HCT116 (cell line): ENCODE measurements at regions not wholly inside any gene's neighbourhood (a gene's known extent, or its start where the extent isn't known, plus 50 kb on each side); places are given as distances from the start of the nearest gene placed in this dataset.

Source experiments
- ATAC-seq: fragments of 200-7000 bp; cut with Tn5 transposase; 2 replicates; pipeline ENCODE4 v1.9.1; 2020; ENCODE audit warnings: mild to moderate bottlenecking, moderate library complexity
- BruUV-seq: library from RNA; stranded (reverse); fragments of 400-500 nt; replicated peaks from 2 replicates; lab custom pipeline; 2021; lab: Mats Ljungman, UMichigan
- CTCF ChIA-PET: fragments of 300-600 bp; sonication (Branson Sonifier 250); formaldehyde crosslinking; loops from one replicate; lab custom pipeline; 2021; ENCODE audit warnings: antibody characterized with exemption; lab: Charles Lee
- POLR2A ChIA-PET: fragments of 300-600, 350-600 bp; sonication (Branson Sonifier 250); formaldehyde crosslinking; loops from one replicate; lab custom pipeline; 2021; ENCODE audit warnings: antibody characterized with exemption; lab: Charles Lee
- RAD21 ChIA-PET, 2 experiments: fragments of 300-600 bp; sonication (Branson Sonifier 250); formaldehyde crosslinking; loops; one replicate each; lab custom pipeline; 2023; ENCODE audit warnings: low total read pairs in 2 of 2; ENCODE audit not compliant: uncharacterized antibody in 2 of 2, unreplicated experiment in 2 of 2, low non-redundant PET in 1 of 2; lab: Charles Lee
- DNase-seq: peaks from one replicate; pipeline ENCODE4 v3.0.0-alpha.2; 2010; ENCODE audit warnings: low read depth, low spot score
- H2AFZ ChIP-seq: fragments of 200-600 bp; shearing (Covaris generic), sonication (generic); 2 replicates; pipeline ENCODE4 v1.6.1; 2017; ENCODE audit warnings: low read depth, mixed run types, mixed read lengths, antibody characterized with exemption, low read length; ENCODE audit not compliant: poor library complexity, severe bottlenecking
- H3K27ac ChIP-seq: 2 replicates; pipeline ENCODE4 v1.5.1; 2012; ENCODE audit warnings: low read depth, low read length
- H3K27me3 ChIP-seq: fragments of 200-600 bp; sonication (generic); 2 replicates; pipeline ENCODE4 v1.6.1; 2016; ENCODE audit warnings: mixed run types, low read length, mixed read lengths; ENCODE audit not compliant: insufficient read depth
- H3K36me3 ChIP-seq, 2 experiments: fragments of 200-500 bp in 1 of 2; fragments of 200-600 bp in 1 of 2; sonication (Bioruptor generic) in 1 of 2; sonication (generic) in 1 of 2; 2 replicates each; pipeline versions ENCODE4 v1.5.1 to v1.6.1; 2014 to 2016; ENCODE audit warnings: low read length in 2 of 2, inconsistent platforms in 1 of 2, mixed read lengths in 1 of 2, mixed run types in 1 of 2; ENCODE audit not compliant: insufficient read depth in 2 of 2, control insufficient read depth in 1 of 2
- H3K4me1 ChIP-seq, 2 experiments: fragments of 200-600 bp in 1 of 2; sonication (generic) in 1 of 2; 2 replicates each; pipeline versions ENCODE4 v1.5.1 to v1.6.1; 2012 to 2017; ENCODE audit warnings: low read length in 2 of 2, inconsistent platforms in 1 of 2, mild to moderate bottlenecking in 1 of 2, mixed read lengths in 1 of 2, mixed run types in 1 of 2, moderate library complexity in 1 of 2; ENCODE audit not compliant: insufficient read depth in 2 of 2, control insufficient read depth in 1 of 2
- H3K4me2 ChIP-seq: fragments of 200-600 bp; sonication (generic); 2 replicates; pipeline ENCODE4 v1.6.1; 2017; ENCODE audit warnings: mixed run types, low read length, mixed read lengths
- H3K4me3 ChIP-seq, 2 experiments: fragments of 200-600 bp in 1 of 2; sonication (generic) in 1 of 2; replicated peaks in 1 of 2; 2 replicates each; pipeline ENCODE4 v1.5.1; 2011 to 2016; ENCODE audit warnings: low read length in 2 of 2, control low read depth in 1 of 2, low read depth in 1 of 2, mild to moderate bottlenecking in 1 of 2, mixed read lengths in 1 of 2, mixed run types in 1 of 2
- H3K79me2 ChIP-seq: fragments of 200-600 bp; sonication (generic); 2 replicates; pipeline ENCODE4 v1.6.1; 2017; ENCODE audit warnings: mild to moderate bottlenecking, mixed run types, low read length, moderate library complexity, mixed read lengths; ENCODE audit not compliant: insufficient read depth
- H3K9ac ChIP-seq: fragments of 200-600 bp; sonication (generic); 2 replicates; pipeline ENCODE4 v1.6.1; 2016; ENCODE audit warnings: low read length, mixed read lengths
- H3K9me2 ChIP-seq: fragments of 200-600 bp; sonication (generic), shearing (Covaris generic); 2 replicates; pipeline ENCODE4 v1.6.1; 2017; ENCODE audit warnings: mixed run types, mild to moderate bottlenecking, moderate library complexity; ENCODE audit not compliant: insufficient read depth
- H3K9me3 ChIP-seq, 2 experiments: fragments of 200-500 bp in 1 of 2; fragments of 200-600 bp in 1 of 2; sonication (Bioruptor generic) in 1 of 2; sonication (generic) in 1 of 2; 2 replicates each; pipeline ENCODE4 v1.6.1; 2014 to 2017; ENCODE audit warnings: low read length in 2 of 2, mixed read lengths in 2 of 2, inconsistent platforms in 1 of 2, low read depth in 1 of 2, mild to moderate bottlenecking in 1 of 2, mixed run types in 1 of 2, moderate library complexity in 1 of 2; ENCODE audit not compliant: control insufficient read depth in 1 of 2, insufficient read depth in 1 of 2
- H4K20me1 ChIP-seq: fragments of 200-600 bp; sonication (generic), shearing (Covaris generic); 2 replicates; pipeline ENCODE4 v1.6.1; 2017; ENCODE audit warnings: mixed run types, mild to moderate bottlenecking, moderate library complexity; ENCODE audit not compliant: insufficient read depth
- CEBPB ChIP-seq: IDR thresholded peaks from 2 replicates; pipeline ENCODE4 v1.6.1; 2012; ENCODE audit warnings: low read depth
- JUND ChIP-seq: IDR thresholded peaks from 2 replicates; pipeline ENCODE4 v1.6.1; 2012
- POLR2A ChIP-seq: IDR thresholded peaks from 2 replicates; pipeline ENCODE4 v1.7.0; 2011; ENCODE audit warnings: borderline replicate concordance; ENCODE audit not compliant: insufficient read depth, insufficient read length; ENCODE audit errors: extremely low read depth
- POLR2AphosphoS5 ChIP-seq: IDR thresholded peaks from 2 replicates; pipeline ENCODE4 v1.6.1; 2011; ENCODE audit warnings: mild to moderate bottlenecking, low read depth, low read length, moderate library complexity
- SIN3A ChIP-seq: IDR thresholded peaks from 2 replicates; pipeline ENCODE4 v1.6.1; 2012; ENCODE audit warnings: low read depth
- YY1 ChIP-seq: IDR thresholded peaks from 2 replicates; pipeline ENCODE4 v1.6.1; 2011; ENCODE audit warnings: low read length, low read depth, moderate library complexity, mild to moderate bottlenecking; ENCODE audit not compliant: insufficient replicate concordance; ENCODE audit errors: extremely low read depth
- ZBTB33 ChIP-seq: IDR thresholded peaks from 2 replicates; pipeline ENCODE4 v1.6.1; 2011; ENCODE audit warnings: mild to moderate bottlenecking, low read length, moderate library complexity; ENCODE audit not compliant: insufficient replicate concordance; ENCODE audit errors: extremely low read depth
- ZNF274 ChIP-seq: fragments of 200-500 bp; sonication (Bioruptor generic); IDR thresholded peaks from 2 replicates; pipeline ENCODE4 v1.6.1; 2014; ENCODE audit warnings: mild to moderate bottlenecking, low read depth, low read length, inconsistent platforms
- intact Hi-C: fragments of 100-400 bp; cut with micrococcal nuclease; formaldehyde crosslinking; loops from 2 replicates; pipeline ENCODE4 v1.10.0; 2022
- TF ChIP-seq, protein P1 (sequence below), 3 experiments: fragments of 200-600 bp in 1 of 3; sonication (generic) in 1 of 3; IDR thresholded peaks in 2 of 3; conservative IDR thresholded peaks in 1 of 3; 2 replicates each; pipeline ENCODE4 v1.5.1; 2012 to 2017; ENCODE audit warnings: low read depth in 2 of 3, low read length in 2 of 3, antibody characterized with exemption in 1 of 3, borderline replicate concordance in 1 of 3, control low read depth in 1 of 3, mild to moderate bottlenecking in 1 of 3, mixed read lengths in 1 of 3, mixed run types in 1 of 3, moderate library complexity in 1 of 3; ENCODE audit not compliant: insufficient read depth in 1 of 3
- TF ChIP-seq, protein P2 (sequence below): IDR thresholded peaks from 2 replicates; pipeline ENCODE4 v1.6.1; 2012

GRCh38 chr12:116375278-116375842, 97.9 kb upstream of the MED13L start:
- Histone ChIP-seq H3K36me3 (no peaks in the 10 kb centered on the region), H3K79me2 (no peaks in the 10 kb centered on the region), H3K4me2 (no peak overlapping the region), H3K27ac (no peak overlapping the region), H3K27me3 (no peaks in the 10 kb centered on the region), H4K20me1 (no peaks in the 10 kb centered on the region)
- intact Hi-C loops: no loop called here
- ChIA-PET CTCF (no interaction called here), RAD21 (no interaction called here)
- DNase-seq: no peak
- ATAC-seq: no peak
- BruUV-seq: no TSS peak
- no peak for TF ChIP-seq JUND
- no peak for TF ChIP-seq ZNF274
- no peak for TF ChIP-seq ZBTB33
- no peak for TF ChIP-seq YY1
- TF ChIP-seq, protein P1, sequence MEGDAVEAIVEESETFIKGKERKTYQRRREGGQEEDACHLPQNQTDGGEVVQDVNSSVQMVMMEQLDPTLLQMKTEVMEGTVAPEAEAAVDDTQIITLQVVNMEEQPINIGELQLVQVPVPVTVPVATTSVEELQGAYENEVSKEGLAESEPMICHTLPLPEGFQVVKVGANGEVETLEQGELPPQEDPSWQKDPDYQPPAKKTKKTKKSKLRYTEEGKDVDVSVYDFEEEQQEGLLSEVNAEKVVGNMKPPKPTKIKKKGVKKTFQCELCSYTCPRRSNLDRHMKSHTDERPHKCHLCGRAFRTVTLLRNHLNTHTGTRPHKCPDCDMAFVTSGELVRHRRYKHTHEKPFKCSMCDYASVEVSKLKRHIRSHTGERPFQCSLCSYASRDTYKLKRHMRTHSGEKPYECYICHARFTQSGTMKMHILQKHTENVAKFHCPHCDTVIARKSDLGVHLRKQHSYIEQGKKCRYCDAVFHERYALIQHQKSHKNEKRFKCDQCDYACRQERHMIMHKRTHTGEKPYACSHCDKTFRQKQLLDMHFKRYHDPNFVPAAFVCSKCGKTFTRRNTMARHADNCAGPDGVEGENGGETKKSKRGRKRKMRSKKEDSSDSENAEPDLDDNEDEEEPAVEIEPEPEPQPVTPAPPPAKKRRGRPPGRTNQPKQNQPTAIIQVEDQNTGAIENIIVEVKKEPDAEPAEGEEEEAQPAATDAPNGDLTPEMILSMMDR (IDR thresholded peaks at IDR 0.05 in 2 of 3, conservative IDR thresholded peaks at IDR 0.05 in 1 of 3; ENCODE audit: borderline replicate concordance in 1 of 3, insufficient read depth in 1 of 3, low read depth in 2 of 3, low read length in 2 of 3): no peak
- no peak for TF ChIP-seq CEBPB
- no peak for TF ChIP-seq POLR2A
- TF ChIP-seq, protein P2, sequence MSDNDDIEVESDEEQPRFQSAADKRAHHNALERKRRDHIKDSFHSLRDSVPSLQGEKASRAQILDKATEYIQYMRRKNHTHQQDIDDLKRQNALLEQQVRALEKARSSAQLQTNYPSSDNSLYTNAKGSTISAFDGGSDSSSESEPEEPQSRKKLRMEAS: no peak
- TF ChIP-seq POLR2AphosphoS5: no peak
- no peak for TF ChIP-seq SIN3A
- TF ChIP-seq, all 23 proteins: peak for 0
- Histone ChIP-seq H2AFZ (no peak overlapping the region), H3K9me3 (no peaks in the 10 kb centered on the region), H3K4me1 (peaks cover 0 to 7% of the 10 kb centered on the region in 2 experiments; a peak in 1 of 4 replicates), H3K9me2 (no peaks in the 10 kb centered on the region), H3K9ac (no peak overlapping the region), H3K4me3 (no peak overlapping the region)
- POLR2A ChIA-PET: no interaction called here
